Lower leg skin (tissue), 3 donors: ENCODE measurements at regions not wholly inside any gene's neighbourhood (a gene's known extent, or its start where the extent isn't known, plus 50 kb on each side); places are given as distances from the start of the nearest gene placed in this dataset.

ENCODE experiments used
- POLR2A ChIP-seq, 2 donors: fragments of 450-650 bp; IDR thresholded peaks; one replicate each; pipeline ENCODE4 v1.6.1; 2016 to 2017; ENCODE audit warnings: antibody characterized with exemption in 2 of 2, mild to moderate bottlenecking in 1 of 2, moderate library complexity in 1 of 2
- TF ChIP-seq, protein P1 (sequence below), 3 donors: fragments of 450-650 bp; IDR thresholded peaks; one replicate each; pipeline ENCODE4 v1.5.1; 2016; ENCODE audit warnings: antibody characterized with exemption in 3 of 3, mild to moderate bottlenecking in 3 of 3, moderate library complexity in 2 of 3

- no peak for TF ChIP-seq POLR2A (IDR thresholded peaks at IDR 0.05)
- TF ChIP-seq, protein P1, sequence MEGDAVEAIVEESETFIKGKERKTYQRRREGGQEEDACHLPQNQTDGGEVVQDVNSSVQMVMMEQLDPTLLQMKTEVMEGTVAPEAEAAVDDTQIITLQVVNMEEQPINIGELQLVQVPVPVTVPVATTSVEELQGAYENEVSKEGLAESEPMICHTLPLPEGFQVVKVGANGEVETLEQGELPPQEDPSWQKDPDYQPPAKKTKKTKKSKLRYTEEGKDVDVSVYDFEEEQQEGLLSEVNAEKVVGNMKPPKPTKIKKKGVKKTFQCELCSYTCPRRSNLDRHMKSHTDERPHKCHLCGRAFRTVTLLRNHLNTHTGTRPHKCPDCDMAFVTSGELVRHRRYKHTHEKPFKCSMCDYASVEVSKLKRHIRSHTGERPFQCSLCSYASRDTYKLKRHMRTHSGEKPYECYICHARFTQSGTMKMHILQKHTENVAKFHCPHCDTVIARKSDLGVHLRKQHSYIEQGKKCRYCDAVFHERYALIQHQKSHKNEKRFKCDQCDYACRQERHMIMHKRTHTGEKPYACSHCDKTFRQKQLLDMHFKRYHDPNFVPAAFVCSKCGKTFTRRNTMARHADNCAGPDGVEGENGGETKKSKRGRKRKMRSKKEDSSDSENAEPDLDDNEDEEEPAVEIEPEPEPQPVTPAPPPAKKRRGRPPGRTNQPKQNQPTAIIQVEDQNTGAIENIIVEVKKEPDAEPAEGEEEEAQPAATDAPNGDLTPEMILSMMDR (IDR thresholded peaks at IDR 0.05), result no peak
Measured at GRCh38 chr2:147657086-147658000, 187.5 kb upstream of the ACVR2A start.
